Muscle layer of duodenum (tissue), 2 donors: ENCODE measurements at regions not wholly inside any gene's neighbourhood (a gene's known extent, or its start where the extent isn't known, plus 50 kb on each side); places are given as distances from the start of the nearest gene placed in this dataset.
"Not testable (repeated sequence)": the region's sequence is repeated elsewhere in the genome, so short reads cannot be mapped to it uniquely, and the experiment has no call there.

Source experiments
- H3K27ac ChIP-seq: one replicate; pipeline ENCODE4 v1.7.0; 2013; ENCODE audit warnings: mild to moderate bottlenecking, low read length
- H3K27me3 ChIP-seq: one replicate; pipeline ENCODE4 v1.7.0; 2013; ENCODE audit warnings: low read depth, mild to moderate bottlenecking, control low read depth, low read length
- H3K36me3 ChIP-seq, 2 donors: one replicate each; pipeline ENCODE4 v1.7.0; 2013; ENCODE audit warnings: low read length in 2 of 2, control low read depth in 1 of 2, mild to moderate bottlenecking in 1 of 2; ENCODE audit not compliant: insufficient read depth in 2 of 2, control insufficient read depth in 1 of 2
- H3K4me1 ChIP-seq, 2 donors: one replicate each; pipeline ENCODE4 v1.7.0; 2013; ENCODE audit warnings: low read length in 2 of 2, mild to moderate bottlenecking in 2 of 2, control low read depth in 1 of 2, moderate library complexity in 1 of 2; ENCODE audit not compliant: insufficient read depth in 2 of 2, control insufficient read depth in 1 of 2
- H3K4me3 ChIP-seq, 2 donors: one replicate each; pipeline ENCODE4 v1.7.0; 2013; ENCODE audit warnings: low read length in 2 of 2, low read depth in 1 of 2, mild to moderate bottlenecking in 1 of 2
- H3K9me3 ChIP-seq, 2 donors: one replicate each; pipeline ENCODE4 v1.7.0; 2013; ENCODE audit warnings: low read length in 2 of 2, control low read depth in 1 of 2, mild to moderate bottlenecking in 1 of 2; ENCODE audit not compliant: control insufficient read depth in 1 of 2
- donor health status: healthy.

DNA sequence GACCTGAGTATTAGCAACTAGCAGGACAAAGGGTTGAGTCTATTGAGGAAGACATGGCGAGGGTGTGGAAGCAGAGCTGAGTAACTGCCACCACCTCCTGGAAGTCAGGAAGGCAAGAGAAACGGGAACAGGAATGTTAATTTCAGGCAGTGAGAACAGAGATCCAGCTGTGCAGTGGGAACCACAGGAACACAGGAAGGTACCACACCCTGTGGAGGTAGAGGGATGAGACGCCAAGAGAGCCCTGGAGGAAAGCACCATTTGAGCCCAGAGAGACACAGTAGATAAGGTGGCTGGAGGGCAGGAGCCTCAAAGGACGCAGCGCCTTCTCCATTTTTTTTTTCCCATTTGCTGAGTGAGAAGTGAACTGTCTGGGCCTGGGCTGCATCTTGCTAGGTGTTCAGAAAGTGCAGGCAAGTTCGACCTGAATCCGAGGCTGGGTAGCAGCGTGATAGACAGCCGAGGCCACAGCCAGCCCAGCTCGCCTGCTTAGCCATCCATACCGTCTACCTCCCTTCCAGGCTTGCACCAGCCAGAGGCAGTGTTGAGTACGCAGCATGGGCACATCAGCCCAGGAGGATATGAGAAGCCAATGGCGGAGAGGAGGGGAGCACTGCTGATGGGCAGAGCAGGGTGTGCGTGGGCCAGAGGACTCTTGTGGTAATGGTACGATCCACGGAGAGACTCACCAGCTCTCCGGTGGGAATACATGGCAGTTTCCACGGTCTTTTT, 306.7 kb downstream of the ANAPC1 start:
- H3K27ac ChIP-seq, H3K4me1 ChIP-seq, H3K27me3 ChIP-seq, H3K4me3 ChIP-seq, H3K36me3 ChIP-seq, H3K9me3 ChIP-seq: not testable (repeated sequence)

DNA sequence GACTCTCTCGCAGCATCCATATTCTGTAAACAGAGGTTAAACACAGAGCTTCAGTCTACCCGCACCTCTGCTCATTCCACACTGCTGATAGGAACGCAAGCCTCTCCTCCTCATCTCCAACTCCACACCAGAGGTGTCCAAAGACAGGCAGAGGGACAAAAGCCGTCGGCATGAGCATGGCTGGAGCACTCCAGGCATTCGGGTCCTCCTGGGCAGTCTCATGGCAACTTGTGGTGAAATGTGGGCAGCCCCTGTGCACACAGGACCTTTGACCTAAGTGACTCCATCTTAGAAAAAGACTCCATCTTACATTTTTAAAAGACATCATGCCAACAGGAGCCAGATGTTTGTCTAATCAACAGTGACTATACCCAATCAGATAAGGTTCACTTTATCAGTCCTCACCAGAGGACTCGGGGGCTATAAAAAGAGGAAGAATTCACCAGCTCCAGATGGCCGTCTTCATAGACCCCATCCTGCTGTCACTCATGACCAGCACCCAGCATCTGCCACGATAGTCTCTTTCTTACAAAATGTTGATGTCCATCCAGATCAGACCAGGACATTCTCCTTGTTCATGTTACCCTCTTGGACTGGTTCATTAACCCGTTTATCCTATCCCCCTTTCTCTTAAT, 304.4 kb downstream of the ANAPC1 start:
- not testable (repeated sequence) for H3K4me1 ChIP-seq, H3K27me3 ChIP-seq, H3K36me3 ChIP-seq, H3K27ac ChIP-seq, H3K9me3 ChIP-seq, H3K4me3 ChIP-seq

DNA sequence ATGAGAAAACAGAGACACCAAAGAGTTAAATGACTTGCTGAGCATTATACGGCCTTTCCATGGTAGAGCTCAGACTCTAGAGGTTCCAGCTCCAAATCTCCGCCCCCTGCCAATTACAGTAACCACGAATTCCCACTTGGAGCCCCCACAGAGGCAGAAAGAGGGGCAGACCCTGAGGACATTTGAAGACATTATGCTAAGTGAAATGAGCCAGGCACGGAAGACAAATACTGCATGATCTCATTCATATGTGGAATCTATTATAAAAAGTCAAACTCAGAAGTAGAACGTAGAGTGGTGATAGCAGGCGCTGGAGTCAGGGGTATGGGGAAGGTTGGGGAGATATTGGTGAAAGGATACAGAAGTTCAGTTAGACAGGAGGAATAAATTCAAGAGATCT, 303.4 kb downstream of the ANAPC1 start:
- not testable (repeated sequence) for H3K27me3 ChIP-seq, H3K4me1 ChIP-seq, H3K27ac ChIP-seq, H3K9me3 ChIP-seq, H3K4me3 ChIP-seq, H3K36me3 ChIP-seq

DNA sequence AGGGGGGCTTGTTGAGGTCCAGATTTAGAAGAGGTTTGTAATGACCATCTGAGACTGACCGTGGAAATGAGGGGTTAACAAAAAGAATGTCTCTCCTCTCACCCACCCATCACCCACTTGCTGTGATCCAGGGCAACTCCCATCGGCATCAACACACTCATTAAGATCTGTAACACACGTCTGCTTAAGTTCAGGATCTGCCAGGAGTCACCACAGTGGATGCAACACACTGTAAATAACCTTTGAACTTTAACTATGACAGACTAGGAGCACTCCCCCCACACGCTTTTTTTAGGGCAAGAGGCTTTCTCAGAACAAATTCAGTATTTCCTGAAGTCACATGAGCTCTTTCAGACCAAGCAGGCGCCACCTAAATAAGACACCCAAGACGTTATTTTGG, 301.9 kb downstream of the ANAPC1 start:
- H3K27me3 ChIP-seq, H3K9me3 ChIP-seq, H3K4me3 ChIP-seq, H3K27ac ChIP-seq, H3K4me1 ChIP-seq, H3K36me3 ChIP-seq: not testable (repeated sequence)

DNA sequence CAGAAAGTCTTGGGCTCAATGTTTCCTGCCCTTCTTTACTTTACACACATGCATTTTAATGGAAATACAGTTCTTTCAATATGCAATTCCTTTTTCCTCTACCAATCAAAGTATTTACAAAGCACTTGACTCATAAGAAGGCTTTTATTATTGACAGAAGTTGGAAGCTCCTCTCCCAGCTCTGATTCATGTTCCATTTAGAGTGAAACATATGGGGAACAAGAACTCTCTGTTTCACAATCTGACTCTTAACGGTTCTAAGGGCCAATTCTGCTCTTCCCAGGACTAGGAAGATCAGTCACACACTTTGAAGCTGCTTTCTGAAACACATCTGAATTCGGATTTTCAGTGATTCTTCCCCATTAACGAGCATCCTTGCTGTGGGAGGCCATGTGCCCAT, 300.5 kb downstream of the ANAPC1 start:
- not testable (repeated sequence) for H3K9me3 ChIP-seq, H3K4me1 ChIP-seq, H3K27me3 ChIP-seq, H3K36me3 ChIP-seq, H3K27ac ChIP-seq, H3K4me3 ChIP-seq

DNA sequence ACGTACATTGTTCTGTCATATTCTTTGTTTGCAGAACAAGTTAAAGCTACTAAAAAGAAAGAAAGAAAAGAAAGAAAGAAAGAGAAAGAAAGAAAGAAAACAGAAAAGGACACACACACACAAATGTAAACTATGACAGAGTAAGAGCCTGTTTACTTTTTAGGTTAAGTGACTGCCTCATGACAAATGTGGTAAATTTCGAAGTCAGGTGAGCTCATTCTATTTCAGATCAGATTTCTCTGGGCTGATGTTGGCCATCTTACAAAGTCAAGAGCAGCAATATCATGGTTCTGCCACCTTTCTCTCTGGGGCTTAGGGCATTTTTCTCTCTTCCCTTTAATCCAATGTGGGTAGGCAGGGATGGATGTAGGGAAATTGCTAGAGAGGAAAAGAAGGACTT, 299.5 kb downstream of the ANAPC1 start:
- not testable (repeated sequence) for H3K4me1 ChIP-seq, H3K4me3 ChIP-seq, H3K27me3 ChIP-seq, H3K36me3 ChIP-seq, H3K27ac ChIP-seq, H3K9me3 ChIP-seq

DNA sequence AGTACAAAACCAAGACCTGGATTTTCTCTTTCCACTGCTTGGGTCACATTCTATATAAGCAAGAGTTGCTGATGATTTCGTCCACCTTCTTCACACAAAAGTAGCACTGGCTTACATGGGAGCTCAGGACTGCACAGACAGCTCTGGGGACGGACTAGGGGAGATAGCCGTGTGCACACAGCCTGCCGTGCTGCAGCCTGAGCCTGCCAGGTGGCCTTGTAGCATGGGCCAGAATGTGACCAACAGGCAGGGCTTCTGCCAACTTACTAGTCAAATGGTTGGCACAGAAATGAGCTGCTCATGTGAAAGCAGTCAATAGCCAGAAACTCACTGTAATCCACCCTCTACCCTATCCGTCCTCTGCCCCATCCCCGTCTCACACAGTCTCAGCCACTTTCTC, 299.0 kb downstream of the ANAPC1 start:
- H3K9me3 ChIP-seq, H3K36me3 ChIP-seq, H3K4me1 ChIP-seq, H3K27me3 ChIP-seq, H3K27ac ChIP-seq, H3K4me3 ChIP-seq: not testable (repeated sequence)

DNA sequence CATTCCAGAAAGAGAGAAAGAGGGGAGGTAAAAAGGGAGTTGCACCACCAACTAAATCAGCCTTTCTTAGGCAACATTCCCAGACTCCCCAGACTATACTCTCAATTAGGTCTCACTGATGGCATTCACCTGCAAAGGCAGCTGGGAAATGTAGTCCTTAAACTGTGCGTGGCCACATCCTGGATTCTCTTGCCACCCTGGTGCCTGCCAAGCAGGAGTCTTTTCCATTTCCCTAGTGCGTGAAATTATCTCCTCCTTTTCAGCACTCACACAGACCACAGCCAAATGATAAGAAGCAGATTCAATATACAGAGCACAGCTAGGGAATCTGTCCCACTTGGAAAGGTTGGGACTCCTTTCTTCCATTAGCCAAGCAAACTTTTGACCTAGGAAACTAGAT, 298.0 kb downstream of the ANAPC1 start:
- not testable (repeated sequence) for H3K27me3 ChIP-seq, H3K36me3 ChIP-seq, H3K4me1 ChIP-seq, H3K27ac ChIP-seq, H3K4me3 ChIP-seq, H3K9me3 ChIP-seq

DNA sequence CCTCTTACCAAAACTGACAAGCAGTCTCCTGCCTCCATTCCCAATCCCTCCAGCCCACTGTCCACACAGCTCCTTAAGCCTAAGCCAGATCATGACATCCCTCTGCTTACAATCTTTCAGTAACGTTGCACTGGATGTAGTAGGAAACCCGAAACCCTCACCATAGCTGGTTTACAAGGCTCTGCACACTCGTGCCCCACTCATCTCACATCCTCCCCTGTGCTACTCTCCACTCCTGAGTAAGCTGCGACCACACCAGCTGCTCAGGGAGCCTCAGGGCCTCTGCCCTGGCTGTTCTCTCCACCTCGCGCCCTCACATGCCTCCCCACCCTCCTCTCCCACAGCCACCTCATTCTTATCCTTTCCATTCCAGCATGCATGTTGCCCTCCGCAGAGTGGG, 288.9 kb downstream of the ANAPC1 start:
- not testable (repeated sequence) for H3K4me1 ChIP-seq, H3K4me3 ChIP-seq, H3K27ac ChIP-seq, H3K27me3 ChIP-seq, H3K9me3 ChIP-seq, H3K36me3 ChIP-seq

DNA sequence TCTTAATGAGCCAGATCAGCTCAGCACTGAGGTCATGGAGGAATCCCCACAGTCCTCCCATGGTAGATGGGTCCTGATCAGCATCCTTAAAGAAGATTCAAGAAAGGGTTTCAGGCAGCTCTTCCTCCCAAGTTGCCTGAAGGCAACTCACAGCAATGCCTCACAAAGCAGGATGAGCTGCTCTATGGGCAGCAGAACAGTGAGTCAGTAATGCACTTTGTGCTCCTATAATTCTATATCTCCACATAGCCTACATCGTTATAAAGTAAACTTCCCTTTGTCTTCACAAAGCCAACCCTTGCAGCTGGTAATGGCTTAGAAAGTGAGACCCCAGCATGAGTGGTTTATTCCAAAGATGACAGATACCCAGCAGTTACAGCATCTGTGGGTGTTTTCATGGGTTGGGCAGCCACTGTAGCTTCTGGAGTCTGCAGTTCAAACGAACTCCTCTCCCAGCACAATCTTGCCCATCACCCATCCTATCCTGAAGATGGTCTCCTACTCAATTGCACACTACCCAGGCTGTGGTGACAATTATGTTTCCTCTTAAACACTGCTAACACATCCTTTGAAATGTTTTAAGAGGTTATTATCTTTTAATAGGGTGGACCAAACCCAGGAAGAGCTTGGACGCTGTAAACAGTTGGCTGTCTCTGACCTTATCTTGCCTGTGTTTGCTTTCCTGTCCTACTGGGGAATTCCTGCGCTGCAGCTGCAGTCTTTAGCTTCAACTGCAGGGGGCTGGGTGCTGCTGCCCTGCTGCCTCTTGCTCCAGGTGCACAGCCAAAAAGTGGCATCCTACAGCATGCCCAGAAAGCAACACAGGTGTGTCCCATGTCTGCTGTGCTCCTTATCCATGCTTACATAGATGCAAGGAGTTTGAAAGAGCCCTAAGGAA, 286.9 kb downstream of the ANAPC1 start:
- not testable (repeated sequence) for H3K4me1 ChIP-seq, H3K36me3 ChIP-seq, H3K27me3 ChIP-seq, H3K4me3 ChIP-seq, H3K27ac ChIP-seq, H3K9me3 ChIP-seq

DNA sequence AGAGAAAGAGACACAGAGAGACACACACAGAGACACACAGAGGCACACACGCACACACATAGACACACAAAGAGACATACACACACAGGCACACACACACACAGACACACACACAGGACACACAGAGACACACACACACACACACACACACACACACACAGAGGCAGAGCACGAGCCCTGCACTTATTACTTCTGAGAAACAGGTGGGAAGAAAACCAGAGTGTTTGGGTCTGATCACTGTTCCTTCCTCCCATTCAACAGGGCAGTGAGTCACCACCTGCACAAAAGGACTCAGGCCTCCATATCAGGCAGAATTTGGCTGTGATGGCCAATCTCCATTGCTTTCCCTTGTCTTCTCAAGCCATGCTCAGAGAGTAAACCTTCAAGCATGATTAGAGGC, 285.0 kb downstream of the ANAPC1 start:
- H3K4me1 ChIP-seq, H3K27me3 ChIP-seq, H3K36me3 ChIP-seq, H3K27ac ChIP-seq, H3K4me3 ChIP-seq, H3K9me3 ChIP-seq: not testable (repeated sequence)
